Loucy (cell line): ENCODE measurements at regions not wholly inside any gene's neighbourhood (a gene's known extent, or its start where the extent isn't known, plus 50 kb on each side); places are given as distances from the start of the nearest gene placed in this dataset.

Experiments used
- H2AFZ ChIP-seq: fragments of 200-600 bp; sonication (generic); 2 replicates; pipeline ENCODE4 v1.6.0; 2016; ENCODE audit warnings: antibody characterized with exemption, mild to moderate bottlenecking, low read length, moderate library complexity
- H3F3A ChIP-seq: fragments of 200-600 bp; 2 replicates; pipeline ENCODE4 v1.6.0; 2016; ENCODE audit warnings: antibody characterized with exemption, low read depth, mild to moderate bottlenecking
- H3K27me3 ChIP-seq: fragments of 200-600 bp; sonication (generic); 2 replicates; pipeline ENCODE4 v1.6.1; 2014; ENCODE audit warnings: low read length, mild to moderate bottlenecking; ENCODE audit not compliant: insufficient read depth, poor library complexity, severe bottlenecking
- H3K36me3 ChIP-seq: fragments of 200-600 bp; sonication (generic); 2 replicates; pipeline ENCODE4 v1.6.1; 2016; ENCODE audit warnings: low read length; ENCODE audit not compliant: insufficient read depth
- H3K4me1 ChIP-seq: fragments of 200-600 bp; sonication (generic); 2 replicates; pipeline ENCODE4 v1.5.1; 2014; ENCODE audit warnings: low read length, mild to moderate bottlenecking; ENCODE audit not compliant: insufficient read depth, poor library complexity, severe bottlenecking
- H3K4me2 ChIP-seq: fragments of 200-600 bp; sonication (generic); 2 replicates; pipeline ENCODE4 v1.6.0; 2014; ENCODE audit warnings: antibody characterized with exemption, low read length, low read depth, mild to moderate bottlenecking; ENCODE audit not compliant: poor library complexity, severe bottlenecking
- H3K4me3 ChIP-seq: fragments of 200-600 bp; sonication (generic); 2 replicates; pipeline ENCODE4 v1.5.1; 2014; ENCODE audit warnings: low read length, mild to moderate bottlenecking, mixed read lengths; ENCODE audit not compliant: poor library complexity, severe bottlenecking
- H3K79me2 ChIP-seq: fragments of 200-600 bp; sonication (generic); 2 replicates; pipeline ENCODE4 v1.6.1; 2014; ENCODE audit warnings: low read length; ENCODE audit not compliant: insufficient read depth
- H3K9ac ChIP-seq: fragments of 200-600 bp; sonication (generic); 2 replicates; pipeline ENCODE4 v1.6.0; 2014; ENCODE audit warnings: mild to moderate bottlenecking, low read depth, low read length, moderate library complexity; ENCODE audit not compliant: poor library complexity, severe bottlenecking
- H3K9me2 ChIP-seq: fragments of 200-600 bp; sonication (generic); replicated peaks from 2 replicates; pipeline ENCODE4 v1.6.1; 2016; ENCODE audit warnings: low read depth, low read length, mixed read lengths
- H3K9me3 ChIP-seq: fragments of 200-600 bp; sonication (generic); 2 replicates; pipeline ENCODE4 v1.6.1; 2014; ENCODE audit warnings: mild to moderate bottlenecking, antibody characterized with exemption, low read length, low read depth; ENCODE audit not compliant: insufficient read depth
- H4K20me1 ChIP-seq: fragments of 200-600 bp; sonication (generic); 2 replicates; pipeline ENCODE4 v1.6.0; 2014; ENCODE audit warnings: antibody characterized with exemption, low read length, mild to moderate bottlenecking; ENCODE audit not compliant: insufficient read depth, poor library complexity, severe bottlenecking
- CTCF ChIP-seq: fragments of 200-600 bp; sonication (generic); conservative IDR thresholded peaks from 2 replicates; pipeline ENCODE4 v1.5.1; 2014; ENCODE audit warnings: mild to moderate bottlenecking, antibody characterized with exemption, low read length
- EZH2phosphoT487 ChIP-seq: fragments of 200-600 bp; IDR thresholded peaks from 2 replicates; pipeline ENCODE4 v1.6.1; 2018; ENCODE audit warnings: antibody characterized with exemption, mild to moderate bottlenecking, moderate library complexity, borderline replicate concordance

- H3K9ac ChIP-seq: no peak overlapping the region
- no peaks in the 10 kb centered on the region for H3F3A ChIP-seq
- no peak overlapping the region for H3K4me2 ChIP-seq
- H3K4me1 ChIP-seq: no peaks in the 10 kb centered on the region
- no peak for TF ChIP-seq EZH2phosphoT487
- no peak for TF ChIP-seq CTCF
- H3K4me3 ChIP-seq: no peak overlapping the region
- H3K27me3 ChIP-seq: no peaks in the 10 kb centered on the region
- no peaks in the 10 kb centered on the region for H3K79me2 ChIP-seq
- H4K20me1 ChIP-seq: no peaks in the 10 kb centered on the region
- H3K36me3 ChIP-seq: no peaks in the 10 kb centered on the region
- no peaks in the 10 kb centered on the region for H3K9me3 ChIP-seq
- no peaks in the 10 kb centered on the region for H3K9me2 ChIP-seq
- H2AFZ ChIP-seq: no peak overlapping the region
Measured at GRCh38 chr1:242731446-242731845, 206.9 kb upstream of the PLD5 start.

- Histone ChIP-seq H3K9me2 (no peaks in the 10 kb centered on the region), H3K27me3 (no peaks in the 10 kb centered on the region), H2AFZ (no peak overlapping the region), H3K9ac (no peak overlapping the region), H3K36me3 (no peaks in the 10 kb centered on the region), H3K9me3 (no peaks in the 10 kb centered on the region), H4K20me1 (no peaks in the 10 kb centered on the region), H3K4me1 (no peaks in the 10 kb centered on the region), H3K4me3 (no peak overlapping the region), H3K79me2 (no peaks in the 10 kb centered on the region), H3K4me2 (no peak overlapping the region), H3F3A (no peaks in the 10 kb centered on the region)
- TF ChIP-seq CTCF (no peak), EZH2phosphoT487 (no peak)
Measured at GRCh38 chr1:242728696-242729095, 204.2 kb upstream of the PLD5 start.

GRCh38 chr1:242723044-242723716, 198.7 kb upstream of the PLD5 start:
- Histone ChIP-seq H4K20me1 (no peaks in the 10 kb centered on the region), H3K4me1 (no peaks in the 10 kb centered on the region), H3K4me3 (no peak overlapping the region), H3K79me2 (no peaks in the 10 kb centered on the region), H2AFZ (no peak overlapping the region), H3K36me3 (no peaks in the 10 kb centered on the region), H3K4me2 (no peak overlapping the region), H3K9me3 (no peaks in the 10 kb centered on the region), H3K9ac (no peak overlapping the region), H3K9me2 (no peaks in the 10 kb centered on the region), H3K27me3 (no peaks in the 10 kb centered on the region), H3F3A (no peaks in the 10 kb centered on the region)
- TF ChIP-seq EZH2phosphoT487: no peak
- TF ChIP-seq CTCF: no peak
